HEK293 (cell line): ENCODE measurements at regions not wholly inside any gene's neighbourhood (a gene's known extent, or its start where the extent isn't known, plus 50 kb on each side); places are given as distances from the start of the nearest gene placed in this dataset.

Source experiments
- CTCF ChIA-PET: fragments of 350-600 bp; formaldehyde crosslinking; extraction: SDS; loops from one replicate; lab custom pipeline; 2021; ENCODE audit warnings: antibody characterized with exemption; lab: Yijun Ruan, JAX
- POLR2A ChIA-PET: fragments of 300-600 bp; formaldehyde crosslinking; extraction: SDS; loops from one replicate; lab custom pipeline; 2020; ENCODE audit warnings: antibody characterized with exemption, inconsistent platforms; lab: Yijun Ruan, JAX
- H3K27ac ChIP-seq: fragments of 200-500 bp; sonication (Bioruptor generic); 2 replicates; pipeline ENCODE4 v1.5.1; 2014; ENCODE audit warnings: low read depth, low read length, control low read depth, inconsistent platforms; ENCODE audit errors: extremely low read depth
- H3K36me3 ChIP-seq, 2 experiments: fragments of 200-500 bp in 1 of 2; sonication (Bioruptor generic) in 1 of 2; 1 replicate in 1 of 2; 2 replicates in 1 of 2; pipeline ENCODE4 v1.5.1; 2014 to 2017; ENCODE audit warnings: inconsistent platforms in 2 of 2, low read length in 2 of 2; ENCODE audit not compliant: control insufficient read depth in 2 of 2, insufficient read depth in 1 of 2
- H3K4me1 ChIP-seq: fragments of 200-500 bp; sonication (Bioruptor generic); 2 replicates; pipeline ENCODE4 v1.5.1; 2014; ENCODE audit warnings: mild to moderate bottlenecking, low read length, inconsistent platforms; ENCODE audit not compliant: control insufficient read depth, insufficient read depth
- H3K4me3 ChIP-seq: 2 replicates; pipeline ENCODE4 v1.5.1; 2011; ENCODE audit warnings: low read depth, mild to moderate bottlenecking, control low read depth, low read length, moderate library complexity
- H3K9me3 ChIP-seq: fragments of 200-500 bp; sonication (Bioruptor generic); 2 replicates; pipeline ENCODE4 v1.5.1; 2014; ENCODE audit warnings: low read depth, low read length, inconsistent platforms; ENCODE audit not compliant: control insufficient read depth, insufficient read depth
- KLF9 ChIP-seq: fragments of 450-650 bp; formaldehyde crosslinking; IDR thresholded peaks from 2 replicates; pipeline ENCODE4 v1.5.1; 2016; ENCODE audit warnings: missing biosample characterization, missing genetic modification characterization, low read depth
- SALL2 ChIP-seq: fragments of 450-650 bp; formaldehyde crosslinking; IDR thresholded peaks from 2 replicates; pipeline ENCODE4 v1.5.0; 2017; ENCODE audit warnings: missing biosample characterization, mild to moderate bottlenecking, missing genetic modification characterization, borderline replicate concordance
- ZNF132 ChIP-seq: fragments of 450-650 bp; formaldehyde crosslinking; IDR thresholded peaks from 2 replicates; pipeline ENCODE4 v1.5.1; 2017; ENCODE audit warnings: missing biosample characterization, missing genetic modification characterization, borderline replicate concordance
- ZNF138 ChIP-seq: fragments of 450-650 bp; formaldehyde crosslinking; IDR thresholded peaks from 2 replicates; pipeline ENCODE4 v1.5.1; 2016; ENCODE audit warnings: missing biosample characterization, missing genetic modification characterization, borderline replicate concordance
- ZNF354C ChIP-seq: fragments of 450-650 bp; formaldehyde crosslinking; IDR thresholded peaks from 2 replicates; pipeline ENCODE4 v1.5.1; 2016; ENCODE audit warnings: missing biosample characterization, missing genetic modification characterization, low read depth, borderline replicate concordance
- ZNF449 ChIP-seq: fragments of 450-650 bp; formaldehyde crosslinking; IDR thresholded peaks from 2 replicates; pipeline ENCODE4 v1.5.1; 2017; ENCODE audit warnings: missing biosample characterization, mild to moderate bottlenecking, missing genetic modification characterization, moderate library complexity
- ZNF792 ChIP-seq: fragments of 450-650 bp; formaldehyde crosslinking; IDR thresholded peaks from 2 replicates; pipeline ENCODE4 v1.5.1; 2016; ENCODE audit warnings: missing biosample characterization, missing genetic modification characterization
- TF ChIP-seq, protein P1 (sequence below): fragments of 450-650 bp; formaldehyde crosslinking; IDR thresholded peaks from 2 replicates; pipeline ENCODE4 v1.5.1; 2016; ENCODE audit warnings: missing biosample characterization, missing genetic modification characterization
- TF ChIP-seq, protein P2 (sequence below): fragments of 450-650 bp; formaldehyde crosslinking; IDR thresholded peaks from 2 replicates; pipeline ENCODE4 v1.5.1; 2016; ENCODE audit warnings: missing biosample characterization, missing genetic modification characterization
- TF ChIP-seq, protein P3 (sequence below): fragments of 450-650 bp; formaldehyde crosslinking; conservative IDR thresholded peaks from 2 replicates; pipeline ENCODE4 v1.5.1; 2016; ENCODE audit warnings: low read depth, missing biosample characterization, missing genetic modification characterization

- Histone ChIP-seq H3K9me3 (no peaks in the 10 kb centered on the region), H3K27ac (no peak overlapping the region), H3K4me3 (no peak overlapping the region)
- ChIA-PET CTCF (no interaction called here), POLR2A (no interaction called here)
- no peak for TF ChIP-seq ZNF132 (tag by site-specific recombination)
- TF ChIP-seq, protein P1, sequence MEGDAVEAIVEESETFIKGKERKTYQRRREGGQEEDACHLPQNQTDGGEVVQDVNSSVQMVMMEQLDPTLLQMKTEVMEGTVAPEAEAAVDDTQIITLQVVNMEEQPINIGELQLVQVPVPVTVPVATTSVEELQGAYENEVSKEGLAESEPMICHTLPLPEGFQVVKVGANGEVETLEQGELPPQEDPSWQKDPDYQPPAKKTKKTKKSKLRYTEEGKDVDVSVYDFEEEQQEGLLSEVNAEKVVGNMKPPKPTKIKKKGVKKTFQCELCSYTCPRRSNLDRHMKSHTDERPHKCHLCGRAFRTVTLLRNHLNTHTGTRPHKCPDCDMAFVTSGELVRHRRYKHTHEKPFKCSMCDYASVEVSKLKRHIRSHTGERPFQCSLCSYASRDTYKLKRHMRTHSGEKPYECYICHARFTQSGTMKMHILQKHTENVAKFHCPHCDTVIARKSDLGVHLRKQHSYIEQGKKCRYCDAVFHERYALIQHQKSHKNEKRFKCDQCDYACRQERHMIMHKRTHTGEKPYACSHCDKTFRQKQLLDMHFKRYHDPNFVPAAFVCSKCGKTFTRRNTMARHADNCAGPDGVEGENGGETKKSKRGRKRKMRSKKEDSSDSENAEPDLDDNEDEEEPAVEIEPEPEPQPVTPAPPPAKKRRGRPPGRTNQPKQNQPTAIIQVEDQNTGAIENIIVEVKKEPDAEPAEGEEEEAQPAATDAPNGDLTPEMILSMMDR, result peak; percentile 17; the same call in 1 of the 2 replicates
- TF ChIP-seq, all 188 proteins: peak for 1
- Histone ChIP-seq H3K4me1 (no peaks in the 10 kb centered on the region), H3K36me3 (no peaks in the 10 kb centered on the region)
Measured at GRCh38 chr12:94898388-94898787, 105.1 kb downstream of the NDUFA12 start.

GRCh38 chr12:94892544-94893267 lies 110.8 kb downstream of the NDUFA12 start:
- no peak overlapping the region for H3K4me3 ChIP-seq
- no peak for TF ChIP-seq ZNF449 (tag by site-specific recombination)
- TF ChIP-seq, protein P2, sequence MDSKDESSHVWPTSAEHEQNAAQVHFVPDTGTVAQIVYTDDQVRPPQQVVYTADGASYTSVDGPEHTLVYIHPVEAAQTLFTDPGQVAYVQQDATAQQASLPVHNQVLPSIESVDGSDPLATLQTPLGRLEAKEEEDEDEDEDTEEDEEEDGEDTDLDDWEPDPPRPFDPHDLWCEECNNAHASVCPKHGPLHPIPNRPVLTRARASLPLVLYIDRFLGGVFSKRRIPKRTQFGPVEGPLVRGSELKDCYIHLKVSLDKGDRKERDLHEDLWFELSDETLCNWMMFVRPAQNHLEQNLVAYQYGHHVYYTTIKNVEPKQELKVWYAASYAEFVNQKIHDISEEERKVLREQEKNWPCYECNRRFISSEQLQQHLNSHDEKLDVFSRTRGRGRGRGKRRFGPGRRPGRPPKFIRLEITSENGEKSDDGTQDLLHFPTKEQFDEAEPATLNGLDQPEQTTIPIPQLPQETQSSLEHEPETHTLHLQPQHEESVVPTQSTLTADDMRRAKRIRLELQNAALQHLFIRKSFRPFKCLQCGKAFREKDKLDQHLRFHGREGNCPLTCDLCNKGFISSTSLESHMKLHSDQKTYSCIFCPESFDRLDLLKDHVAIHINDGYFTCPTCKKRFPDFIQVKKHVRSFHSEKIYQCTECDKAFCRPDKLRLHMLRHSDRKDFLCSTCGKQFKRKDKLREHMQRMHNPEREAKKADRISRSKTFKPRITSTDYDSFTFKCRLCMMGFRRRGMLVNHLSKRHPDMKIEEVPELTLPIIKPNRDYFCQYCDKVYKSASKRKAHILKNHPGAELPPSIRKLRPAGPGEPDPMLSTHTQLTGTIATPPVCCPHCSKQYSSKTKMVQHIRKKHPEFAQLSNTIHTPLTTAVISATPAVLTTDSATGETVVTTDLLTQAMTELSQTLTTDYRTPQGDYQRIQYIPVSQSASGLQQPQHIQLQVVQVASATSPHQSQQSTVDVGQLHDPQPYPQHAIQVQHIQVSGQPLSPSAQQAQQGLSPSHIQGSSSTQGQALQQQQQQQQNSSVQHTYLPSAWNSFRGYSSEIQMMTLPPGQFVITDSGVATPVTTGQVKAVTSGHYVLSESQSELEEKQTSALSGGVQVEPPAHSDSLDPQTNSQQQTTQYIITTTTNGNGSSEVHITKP (tag by site-specific recombination), result peak; percentile 64
- ChIA-PET POLR2A (no interaction called here), CTCF (interaction anchor here (0.6 kb wide), 1 partner anchor 11 kb away, joined by 3 read pairs; no protein-coding TSS in a partner anchor)
- 0 out of 2 replicates have a peak, but pooled peaks cover 5% of the 10 kb centered on the region for H3K4me1 ChIP-seq
- no peaks in the 10 kb centered on the region for H3K36me3 ChIP-seq
- H3K9me3 ChIP-seq, result no peaks in the 10 kb centered on the region
- H3K27ac ChIP-seq, result no peak overlapping the region

GRCh38 chr12:94889445-94890210 lies 113.9 kb downstream of the NDUFA12 start:
- H3K36me3 ChIP-seq, result no peaks in the 10 kb centered on the region
- POLR2A ChIA-PET, result no interaction called here
- no peak overlapping the region for H3K27ac ChIP-seq
- no peaks in the 10 kb centered on the region for H3K9me3 ChIP-seq
- no peak overlapping the region for H3K4me3 ChIP-seq
- TF ChIP-seq SALL2 (tag by site-specific recombination) (no peak), ZNF132 (tag by site-specific recombination) (no peak), ZNF792 (tag by site-specific recombination) (0 out of 2 replicates have a peak, but pooled peaks have one; percentile 2)
- CTCF ChIA-PET, result interaction anchor here (1.5 kb wide), 1 partner anchor 14 kb away, joined by 3 read pairs; no protein-coding TSS in a partner anchor
- 0 out of 2 replicates have a peak, but pooled peaks cover 5% of the 10 kb centered on the region for H3K4me1 ChIP-seq

GRCh38 chr12:94879542-94879941 lies 124.0 kb downstream of the NDUFA12 start:
- ChIA-PET POLR2A (interaction anchor here (0.5 kb wide), 1 partner anchor 623 kb away, joined by 4 read pairs; no protein-coding TSS in a partner anchor), CTCF (no interaction called here)
- Histone ChIP-seq H3K4me1 (no peaks in the 10 kb centered on the region), H3K36me3 (no peaks in the 10 kb centered on the region), H3K9me3 (no peaks in the 10 kb centered on the region), H3K27ac (no peak overlapping the region), H3K4me3 (no peak overlapping the region)
- TF ChIP-seq ZNF138 (tag by site-specific recombination) (no peak), KLF9 (tag by site-specific recombination) (no peak), ZNF354C (tag by site-specific recombination) (no peak)
- TF ChIP-seq, protein P3, sequence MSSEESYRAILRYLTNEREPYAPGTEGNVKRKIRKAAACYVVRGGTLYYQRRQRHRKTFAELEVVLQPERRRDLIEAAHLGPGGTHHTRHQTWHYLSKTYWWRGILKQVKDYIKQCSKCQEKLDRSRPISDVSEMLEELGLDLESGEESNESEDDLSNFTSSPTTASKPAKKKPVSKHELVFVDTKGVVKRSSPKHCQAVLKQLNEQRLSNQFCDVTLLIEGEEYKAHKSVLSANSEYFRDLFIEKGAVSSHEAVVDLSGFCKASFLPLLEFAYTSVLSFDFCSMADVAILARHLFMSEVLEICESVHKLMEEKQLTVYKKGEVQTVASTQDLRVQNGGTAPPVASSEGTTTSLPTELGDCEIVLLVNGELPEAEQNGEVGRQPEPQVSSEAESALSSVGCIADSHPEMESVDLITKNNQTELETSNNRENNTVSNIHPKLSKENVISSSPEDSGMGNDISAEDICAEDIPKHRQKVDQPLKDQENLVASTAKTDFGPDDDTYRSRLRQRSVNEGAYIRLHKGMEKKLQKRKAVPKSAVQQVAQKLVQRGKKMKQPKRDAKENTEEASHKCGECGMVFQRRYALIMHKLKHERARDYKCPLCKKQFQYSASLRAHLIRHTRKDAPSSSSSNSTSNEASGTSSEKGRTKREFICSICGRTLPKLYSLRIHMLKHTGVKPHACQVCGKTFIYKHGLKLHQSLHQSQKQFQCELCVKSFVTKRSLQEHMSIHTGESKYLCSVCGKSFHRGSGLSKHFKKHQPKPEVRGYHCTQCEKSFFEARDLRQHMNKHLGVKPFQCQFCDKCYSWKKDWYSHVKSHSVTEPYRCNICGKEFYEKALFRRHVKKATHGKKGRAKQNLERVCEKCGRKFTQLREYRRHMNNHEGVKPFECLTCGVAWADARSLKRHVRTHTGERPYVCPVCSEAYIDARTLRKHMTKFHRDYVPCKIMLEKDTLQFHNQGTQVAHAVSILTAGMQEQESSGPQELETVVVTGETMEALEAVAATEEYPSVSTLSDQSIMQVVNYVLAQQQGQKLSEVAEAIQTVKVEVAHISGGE (tag by site-specific recombination), result no peak
